ENCODE measurements at regions not wholly inside any gene's neighbourhood (a gene's known extent, or its start where the extent isn't known, plus 50 kb on each side); places are given as distances from the start of the nearest gene placed in this dataset.
"Not testable (repeated sequence)": the region's sequence is repeated elsewhere in the genome, so short reads cannot be mapped to it uniquely, and the experiment has no call there.

GRCh38 chr1:30155253-30155652 is 568.1 kb downstream of the MATN1 start:
- H3K27me3 ChIP-seq (ENCODE audit: control insufficient read depth, insufficient read depth, low read length); H3K4me3 ChIP-seq (ENCODE audit: low read depth, low read length); DNase-seq; H3K27ac ChIP-seq (ENCODE audit: insufficient read depth, low read length, poor library complexity, severe bottlenecking); H3K36me3 Mint-ChIP-seq; H3K36me3 ChIP-seq (ENCODE audit: control insufficient read depth, insufficient read depth, low read length); H3K27me3 Mint-ChIP-seq; H3K27ac Mint-ChIP-seq; H3K9me3 ChIP-seq (ENCODE audit: control insufficient read depth in 2 of 2, low read length in 2 of 2); H3K4me1 ChIP-seq (ENCODE audit: control insufficient read depth, insufficient read depth, low read length, poor library complexity, severe bottlenecking); ATAC-seq (ENCODE audit: low read depth in 2 of 2); H3K4me3 Mint-ChIP-seq; H3K4me1 Mint-ChIP-seq: not testable (repeated sequence)
- H3K9me3 Mint-ChIP-seq = peaks cover 0 to 13% (median 4%) of the 10 kb centered on the region in 7 donors

GRCh38 chr1:30153743-30154449 is 569.5 kb downstream of the MATN1 start:
- DNase-seq (no peak), ATAC-seq (ENCODE audit: low read depth in 2 of 2) (no peak)
- Histone ChIP-seq H3K4me1 (ENCODE audit: control insufficient read depth, insufficient read depth, low read length, poor library complexity, severe bottlenecking) (no peaks in the 10 kb centered on the region), H3K36me3 (ENCODE audit: control insufficient read depth, insufficient read depth, low read length) (no peaks in the 10 kb centered on the region), H3K27ac (ENCODE audit: insufficient read depth, low read length, poor library complexity, severe bottlenecking) (no peak overlapping the region), H3K27me3 (ENCODE audit: control insufficient read depth, insufficient read depth, low read length) (no peaks in the 10 kb centered on the region), H3K9me3 (ENCODE audit: control insufficient read depth in 2 of 2, low read length in 2 of 2) (no peaks in the 10 kb centered on the region), H3K4me3 (ENCODE audit: low read depth, low read length) (no peak overlapping the region)
- Mint-ChIP-seq H3K27ac (no peak overlapping the region), H3K36me3 (no peaks in the 10 kb centered on the region), H3K4me3 (no peak overlapping the region), H3K4me1 (no peaks in the 10 kb centered on the region), H3K27me3 (peaks cover 3% of the 10 kb centered on the region), H3K9me3 (peaks cover 0 to 13% (median 4%) of the 10 kb centered on the region in 7 donors)

GRCh38 chr1:30151826-30152225 is 571.6 kb downstream of the MATN1 start:
- Mint-ChIP-seq H3K27me3 (peaks cover 15% of the 10 kb centered on the region), H3K36me3 (no peaks in the 10 kb centered on the region), H3K9me3 (peaks cover 0 to 13% (median 4%) of the 10 kb centered on the region in 7 donors), H3K4me3 (no peak overlapping the region), H3K4me1 (no peaks in the 10 kb centered on the region), H3K27ac (no peak overlapping the region)
- no peak overlapping the region for H3K27ac ChIP-seq (ENCODE audit: insufficient read depth, low read length, poor library complexity, severe bottlenecking)
- DNase-seq (no peak), ATAC-seq (ENCODE audit: low read depth in 2 of 2) (no peak)
- no peaks in the 10 kb centered on the region for H3K36me3 ChIP-seq (ENCODE audit: control insufficient read depth, insufficient read depth, low read length)
- H3K27me3 ChIP-seq (ENCODE audit: control insufficient read depth, insufficient read depth, low read length) = no peaks in the 10 kb centered on the region
- H3K4me3 ChIP-seq (ENCODE audit: low read depth, low read length) = no peak overlapping the region
- no peaks in the 10 kb centered on the region for H3K9me3 ChIP-seq (ENCODE audit: control insufficient read depth in 2 of 2, low read length in 2 of 2)
- H3K4me1 ChIP-seq (ENCODE audit: control insufficient read depth, insufficient read depth, low read length, poor library complexity, severe bottlenecking) = no peaks in the 10 kb centered on the region

- Histone ChIP-seq H3K4me3 (ENCODE audit: low read depth, low read length) (no peak overlapping the region), H3K36me3 (ENCODE audit: control insufficient read depth, insufficient read depth, low read length) (no peaks in the 10 kb centered on the region), H3K27me3 (ENCODE audit: control insufficient read depth, insufficient read depth, low read length) (no peaks in the 10 kb centered on the region), H3K27ac (ENCODE audit: insufficient read depth, low read length, poor library complexity, severe bottlenecking) (no peak overlapping the region), H3K9me3 (ENCODE audit: control insufficient read depth in 2 of 2, low read length in 2 of 2) (no peaks in the 10 kb centered on the region), H3K4me1 (ENCODE audit: control insufficient read depth, insufficient read depth, low read length, poor library complexity, severe bottlenecking) (no peaks in the 10 kb centered on the region)
- Mint-ChIP-seq H3K9me3 (peaks cover 0 to 13% (median 4%) of the 10 kb centered on the region in 7 donors), H3K4me3 (no peak overlapping the region), H3K4me1 (no peaks in the 10 kb centered on the region), H3K27me3 (peaks cover 19% of the 10 kb centered on the region), H3K27ac (no peak overlapping the region), H3K36me3 (no peaks in the 10 kb centered on the region)
- no peak for DNase-seq
- ATAC-seq (ENCODE audit: low read depth in 2 of 2) = no peak
Observed at GRCh38 chr1:30151119-30151518, 572.3 kb downstream of the MATN1 start.

- no peak overlapping the region for H3K4me3 Mint-ChIP-seq
Observed at GRCh38 chr1:30149226-30149625, 574.2 kb downstream of the MATN1 start.

GRCh38 chr1:30148676-30149075 is 574.7 kb downstream of the MATN1 start:
- ATAC-seq (ENCODE audit: low read depth in 2 of 2) (no peak), DNase-seq (no peak)
- Mint-ChIP-seq H3K36me3 (no peaks in the 10 kb centered on the region), H3K4me1 (no peaks in the 10 kb centered on the region), H3K27me3 (peaks cover 23% of the 10 kb centered on the region), H3K27ac (no peak overlapping the region), H3K4me3 (no peak overlapping the region), H3K9me3 (peaks cover 0 to 8% (median 5%) of the 10 kb centered on the region in 7 donors)
- Histone ChIP-seq H3K27ac (ENCODE audit: insufficient read depth, low read length, poor library complexity, severe bottlenecking) (no peak overlapping the region), H3K4me3 (ENCODE audit: low read depth, low read length) (no peak overlapping the region), H3K27me3 (ENCODE audit: control insufficient read depth, insufficient read depth, low read length) (peaks cover 4% of the 10 kb centered on the region), H3K9me3 (ENCODE audit: control insufficient read depth in 2 of 2, low read length in 2 of 2) (no peaks in the 10 kb centered on the region), H3K4me1 (ENCODE audit: control insufficient read depth, insufficient read depth, low read length, poor library complexity, severe bottlenecking) (no peaks in the 10 kb centered on the region), H3K36me3 (ENCODE audit: control insufficient read depth, insufficient read depth, low read length) (no peaks in the 10 kb centered on the region)

More at GRCh38 chr1:30149226-30149625, 574.2 kb downstream of the MATN1 start:
- no peaks in the 10 kb centered on the region for H3K4me1 ChIP-seq (ENCODE audit: control insufficient read depth, insufficient read depth, low read length, poor library complexity, severe bottlenecking)
- Mint-ChIP-seq H3K4me1 (no peaks in the 10 kb centered on the region), H3K27ac (no peak overlapping the region), H3K36me3 (no peaks in the 10 kb centered on the region), H3K27me3 (peaks cover 19% of the 10 kb centered on the region), H3K9me3 (peaks cover 0 to 9% (median 5%) of the 10 kb centered on the region in 7 donors)
- H3K27ac ChIP-seq (ENCODE audit: insufficient read depth, low read length, poor library complexity, severe bottlenecking) = no peak overlapping the region
- no peak overlapping the region for H3K4me3 ChIP-seq (ENCODE audit: low read depth, low read length)
- DNase-seq (no peak), ATAC-seq (ENCODE audit: low read depth in 2 of 2) (no peak)
- H3K36me3 ChIP-seq (ENCODE audit: control insufficient read depth, insufficient read depth, low read length) = no peaks in the 10 kb centered on the region
- no peaks in the 10 kb centered on the region for H3K9me3 ChIP-seq (ENCODE audit: control insufficient read depth in 2 of 2, low read length in 2 of 2)
- H3K27me3 ChIP-seq (ENCODE audit: control insufficient read depth, insufficient read depth, low read length) = peaks cover 4% of the 10 kb centered on the region

GRCh38 chr1:30147188-30147587 is 576.2 kb downstream of the MATN1 start:
- H3K9me3 Mint-ChIP-seq = peaks cover 0 to 8% (median 6%) of the 10 kb centered on the region in 7 donors
- H3K27me3 ChIP-seq (ENCODE audit: control insufficient read depth, insufficient read depth, low read length) = peaks cover 4% of the 10 kb centered on the region
- no peaks in the 10 kb centered on the region for H3K36me3 ChIP-seq (ENCODE audit: control insufficient read depth, insufficient read depth, low read length)
- H3K27ac Mint-ChIP-seq = no peak overlapping the region
- no peaks in the 10 kb centered on the region for H3K9me3 ChIP-seq (ENCODE audit: control insufficient read depth in 2 of 2, low read length in 2 of 2)
- DNase-seq (no peak), ATAC-seq (ENCODE audit: low read depth in 2 of 2) (no peak)
- H3K27ac ChIP-seq (ENCODE audit: insufficient read depth, low read length, poor library complexity, severe bottlenecking) = no peak overlapping the region
- no peak overlapping the region for H3K4me3 Mint-ChIP-seq
- no peaks in the 10 kb centered on the region for H3K4me1 ChIP-seq (ENCODE audit: control insufficient read depth, insufficient read depth, low read length, poor library complexity, severe bottlenecking)
- H3K4me1 Mint-ChIP-seq = no peaks in the 10 kb centered on the region
- no peaks in the 10 kb centered on the region for H3K36me3 Mint-ChIP-seq
- peaks cover 27% of the 10 kb centered on the region for H3K27me3 Mint-ChIP-seq
- H3K4me3 ChIP-seq (ENCODE audit: low read depth, low read length) = no peak overlapping the region

- Mint-ChIP-seq H3K27me3 (peaks cover 27% of the 10 kb centered on the region), H3K36me3 (no peaks in the 10 kb centered on the region), H3K9me3 (peaks cover 0 to 7% (median 3%) of the 10 kb centered on the region in 7 donors), H3K4me3 (no peak overlapping the region), H3K27ac (no peak overlapping the region), H3K4me1 (no peaks in the 10 kb centered on the region)
- no peak overlapping the region for H3K4me3 ChIP-seq (ENCODE audit: low read depth, low read length)
- H3K27ac ChIP-seq (ENCODE audit: insufficient read depth, low read length, poor library complexity, severe bottlenecking) = no peak overlapping the region
- H3K36me3 ChIP-seq (ENCODE audit: control insufficient read depth, insufficient read depth, low read length) = no peaks in the 10 kb centered on the region
- no peaks in the 10 kb centered on the region for H3K4me1 ChIP-seq (ENCODE audit: control insufficient read depth, insufficient read depth, low read length, poor library complexity, severe bottlenecking)
- H3K27me3 ChIP-seq (ENCODE audit: control insufficient read depth, insufficient read depth, low read length) = peaks cover 4% of the 10 kb centered on the region
- DNase-seq (no peak), ATAC-seq (ENCODE audit: low read depth in 2 of 2) (no peak)
- no peaks in the 10 kb centered on the region for H3K9me3 ChIP-seq (ENCODE audit: control insufficient read depth in 2 of 2, low read length in 2 of 2)
Observed at GRCh38 chr1:30146448-30146847, 576.9 kb downstream of the MATN1 start.
